ENCODE measurements at regions not wholly inside any gene's neighbourhood (a gene's known extent, or its start where the extent isn't known, plus 50 kb on each side); places are given as distances from the start of the nearest gene placed in this dataset.

- ChIA-PET POLR2A (no interaction called here), CTCF (no interaction called here)
- Histone ChIP-seq H3K27ac (ENCODE audit: low read depth, low read length) (no peak overlapping the region), H3K4me3 (ENCODE audit: low read depth, low read length) (no peak overlapping the region), H3K27me3 (ENCODE audit: control insufficient read depth, insufficient read depth, low read length) (no peaks in the 10 kb centered on the region), H3K9me3 (ENCODE audit: control insufficient read depth, insufficient read depth, low read length) (no peaks in the 10 kb centered on the region)
- no peak for DNase-seq (ENCODE audit: low read depth, low spot score)
- TF ChIP-seq CTCF (IDR thresholded peaks at IDR 0.05; ENCODE audit: low read depth, low read length), result no peak
Observed at GRCh38 chr2:120830096-120830830, 94.6 kb downstream of the GLI2 start.

- Histone ChIP-seq H3K27ac (ENCODE audit: low read depth, low read length) (no peak overlapping the region), H3K27me3 (ENCODE audit: control insufficient read depth, insufficient read depth, low read length) (no peaks in the 10 kb centered on the region), H3K4me3 (ENCODE audit: low read depth, low read length) (no peak overlapping the region), H3K9me3 (ENCODE audit: control insufficient read depth, insufficient read depth, low read length) (no peaks in the 10 kb centered on the region)
- ChIA-PET POLR2A (no interaction called here), CTCF (no interaction called here)
- no peak for DNase-seq (ENCODE audit: low read depth, low spot score)
- no peak for TF ChIP-seq CTCF (IDR thresholded peaks at IDR 0.05; ENCODE audit: low read depth, low read length)
Observed at GRCh38 chr2:120831086-120831485, 95.4 kb downstream of the GLI2 start.

- TF ChIP-seq CTCF (IDR thresholded peaks at IDR 0.05; ENCODE audit: low read depth, low read length), result no peak
- Histone ChIP-seq H3K9me3 (ENCODE audit: control insufficient read depth, insufficient read depth, low read length) (no peaks in the 10 kb centered on the region; the same call in 1 of the 2 replicates), H3K4me3 (ENCODE audit: low read depth, low read length) (no peak overlapping the region), H3K27ac (ENCODE audit: low read depth, low read length) (no peak overlapping the region), H3K27me3 (ENCODE audit: control insufficient read depth, insufficient read depth, low read length) (no peaks in the 10 kb centered on the region)
- POLR2A ChIA-PET, result no interaction called here
- CTCF ChIA-PET, result interaction anchor here (1.1 to 1.6 kb wide), 2 partner anchors 240 to 247 kb away, joined by 3 read pairs; no protein-coding TSS in a partner anchor
- no peak for DNase-seq (ENCODE audit: low read depth, low spot score)
Observed at GRCh38 chr2:120831891-120832290, 96.2 kb downstream of the GLI2 start.

- no peaks in the 10 kb centered on the region; the same call in 1 of the 2 replicates for H3K9me3 ChIP-seq (ENCODE audit: control insufficient read depth, insufficient read depth, low read length)
- POLR2A ChIA-PET, result interaction anchor here (0.8 kb wide), 1 partner anchor 96 kb away, joined by 4 read pairs; no protein-coding TSS in a partner anchor
- TF ChIP-seq CTCF (IDR thresholded peaks at IDR 0.05; ENCODE audit: low read depth, low read length), result no peak
- H3K27me3 ChIP-seq (ENCODE audit: control insufficient read depth, insufficient read depth, low read length), result no peaks in the 10 kb centered on the region
- no peak overlapping the region for H3K4me3 ChIP-seq (ENCODE audit: low read depth, low read length)
- no peak for DNase-seq (ENCODE audit: low read depth, low spot score)
- CTCF ChIA-PET, result interaction anchor here (1.1 to 1.6 kb wide), 2 partner anchors 239 to 246 kb away, joined by 3 read pairs; no protein-coding TSS in a partner anchor
- no peak overlapping the region for H3K27ac ChIP-seq (ENCODE audit: low read depth, low read length)
Observed at GRCh38 chr2:120832296-120833070, 96.8 kb downstream of the GLI2 start.

Measured in AG04450 (cell line).